Stimulated activated CD4-positive, alpha-beta T cell treated with anti-CD3 and anti-CD28 coated beads, TNF-alpha, amount 100 ng/mL, for 48 hours (primary cell): ENCODE measurements at regions not wholly inside any gene's neighbourhood (a gene's known extent, or its start where the extent isn't known, plus 50 kb on each side); places are given as distances from the start of the nearest gene placed in this dataset.
"Not testable (repeated sequence)": the region's sequence is repeated elsewhere in the genome, so short reads cannot be mapped to it uniquely, and the experiment has no call there.

Experiments used
- DNase-seq, 3 donors: peaks; one replicate each; pipeline ENCODE4 v3.0.0-alpha.2; 2020; ENCODE audit warnings: low read depth in 3 of 3

- no peak for DNase-seq
Measured at GRCh38 chr3:82030916-82031315, 269.5 kb upstream of the GBE1 start.

- DNase-seq = no peak
Measured at GRCh38 chr3:82022836-82023235, 261.4 kb upstream of the GBE1 start.

GRCh38 chr3:82020282-82020681 lies 258.8 kb upstream of the GBE1 start:
- DNase-seq = no peak

GRCh38 chr3:82015241-82015640 lies 253.8 kb upstream of the GBE1 start:
- no peak for DNase-seq

- no peak for DNase-seq
Measured at GRCh38 chr3:82012775-82013174, 251.3 kb upstream of the GBE1 start.

- no peak for DNase-seq
Measured at GRCh38 chr3:82011336-82011735, 249.9 kb upstream of the GBE1 start.

GRCh38 chr3:82005266-82005665 lies 243.8 kb upstream of the GBE1 start:
- DNase-seq = no peak

- no peak for DNase-seq
Measured at GRCh38 chr3:82004266-82004665, 242.8 kb upstream of the GBE1 start.

- DNase-seq = no peak
Measured at GRCh38 chr3:82002986-82003642, 241.7 kb upstream of the GBE1 start.

- DNase-seq = no peak
Measured at GRCh38 chr3:82002491-82002890, 241.0 kb upstream of the GBE1 start.

- DNase-seq = no peak
Measured at GRCh38 chr3:82001276-82001923, 240.0 kb upstream of the GBE1 start.

GRCh38 chr3:82000773-82001172 lies 239.3 kb upstream of the GBE1 start:
- DNase-seq = no peak

GRCh38 chr3:82000350-82000749 lies 238.9 kb upstream of the GBE1 start:
- DNase-seq = no peak

- no peak for DNase-seq
Measured at GRCh38 chr3:81998907-81999306, 237.5 kb upstream of the GBE1 start.

- DNase-seq = no peak
Measured at GRCh38 chr3:81998139-81998755, 236.8 kb upstream of the GBE1 start.

- no peak for DNase-seq
Measured at GRCh38 chr3:81997390-81997789, 235.9 kb upstream of the GBE1 start.

- DNase-seq = no peak
Measured at GRCh38 chr3:81995329-81995728, 233.9 kb upstream of the GBE1 start.

- DNase-seq = no peak
Measured at GRCh38 chr3:81989758-81990157, 228.3 kb upstream of the GBE1 start.

- DNase-seq = no peak
Measured at GRCh38 chr3:81989274-81989673, 227.8 kb upstream of the GBE1 start.

- DNase-seq = not testable (repeated sequence)
Measured at GRCh38 chr3:81987412-81987811, 226.0 kb upstream of the GBE1 start.

- no peak for DNase-seq
Measured at GRCh38 chr3:81985996-81986723, 224.7 kb upstream of the GBE1 start.

GRCh38 chr3:81983382-81983781 lies 221.9 kb upstream of the GBE1 start:
- no peak for DNase-seq
